ENCODE measurements at regions not wholly inside any gene's neighbourhood (a gene's known extent, or its start where the extent isn't known, plus 50 kb on each side); places are given as distances from the start of the nearest gene placed in this dataset.

- H3K27me3 Mint-ChIP-seq (ENCODE audit: unreplicated experiment): peaks cover 10% of the 10 kb centered on the region
- H3K4me3 Mint-ChIP-seq (ENCODE audit: unreplicated experiment): no peak overlapping the region
- H3K27ac Mint-ChIP-seq (ENCODE audit: unreplicated experiment): no peak overlapping the region
- H3K4me1 Mint-ChIP-seq (ENCODE audit: unreplicated experiment): no peaks in the 10 kb centered on the region
- H3K36me3 Mint-ChIP-seq (ENCODE audit: low read depth, unreplicated experiment): peaks cover 13% of the 10 kb centered on the region
- TF ChIP-seq, protein P1, sequence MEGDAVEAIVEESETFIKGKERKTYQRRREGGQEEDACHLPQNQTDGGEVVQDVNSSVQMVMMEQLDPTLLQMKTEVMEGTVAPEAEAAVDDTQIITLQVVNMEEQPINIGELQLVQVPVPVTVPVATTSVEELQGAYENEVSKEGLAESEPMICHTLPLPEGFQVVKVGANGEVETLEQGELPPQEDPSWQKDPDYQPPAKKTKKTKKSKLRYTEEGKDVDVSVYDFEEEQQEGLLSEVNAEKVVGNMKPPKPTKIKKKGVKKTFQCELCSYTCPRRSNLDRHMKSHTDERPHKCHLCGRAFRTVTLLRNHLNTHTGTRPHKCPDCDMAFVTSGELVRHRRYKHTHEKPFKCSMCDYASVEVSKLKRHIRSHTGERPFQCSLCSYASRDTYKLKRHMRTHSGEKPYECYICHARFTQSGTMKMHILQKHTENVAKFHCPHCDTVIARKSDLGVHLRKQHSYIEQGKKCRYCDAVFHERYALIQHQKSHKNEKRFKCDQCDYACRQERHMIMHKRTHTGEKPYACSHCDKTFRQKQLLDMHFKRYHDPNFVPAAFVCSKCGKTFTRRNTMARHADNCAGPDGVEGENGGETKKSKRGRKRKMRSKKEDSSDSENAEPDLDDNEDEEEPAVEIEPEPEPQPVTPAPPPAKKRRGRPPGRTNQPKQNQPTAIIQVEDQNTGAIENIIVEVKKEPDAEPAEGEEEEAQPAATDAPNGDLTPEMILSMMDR (IDR thresholded peaks at IDR 0.05; ENCODE audit: unreplicated experiment): no peak
- H3K9me3 Mint-ChIP-seq (ENCODE audit: unreplicated experiment): peaks cover 66% of the 10 kb centered on the region
- no peak for DNase-seq (ENCODE audit: low spot score)
Observed at GRCh38 chr7:67713451-67714056, 716.9 kb downstream of the TYW1 start.

- Mint-ChIP-seq H3K4me3 (ENCODE audit: unreplicated experiment) (no peak overlapping the region), H3K4me1 (ENCODE audit: unreplicated experiment) (no peaks in the 10 kb centered on the region), H3K9me3 (ENCODE audit: unreplicated experiment) (peaks cover 59% of the 10 kb centered on the region), H3K27me3 (ENCODE audit: unreplicated experiment) (peaks cover 5% of the 10 kb centered on the region), H3K27ac (ENCODE audit: unreplicated experiment) (no peak overlapping the region), H3K36me3 (ENCODE audit: low read depth, unreplicated experiment) (peaks cover 4% of the 10 kb centered on the region)
- TF ChIP-seq, protein P1 (IDR thresholded peaks at IDR 0.05; ENCODE audit: unreplicated experiment): no peak
- DNase-seq (ENCODE audit: low spot score): no peak
Observed at GRCh38 chr7:67716729-67717128, 720.1 kb downstream of the TYW1 start.

GRCh38 chr7:67723591-67723990 lies 727.0 kb downstream of the TYW1 start:
- no peak overlapping the region for H3K4me3 Mint-ChIP-seq (ENCODE audit: unreplicated experiment)
- H3K4me1 Mint-ChIP-seq (ENCODE audit: unreplicated experiment): no peaks in the 10 kb centered on the region
- peaks cover 43% of the 10 kb centered on the region for H3K9me3 Mint-ChIP-seq (ENCODE audit: unreplicated experiment)
- TF ChIP-seq, protein P1 (IDR thresholded peaks at IDR 0.05; ENCODE audit: unreplicated experiment): no peak
- no peaks in the 10 kb centered on the region for H3K36me3 Mint-ChIP-seq (ENCODE audit: low read depth, unreplicated experiment)
- no peak for DNase-seq (ENCODE audit: low spot score)
- no peaks in the 10 kb centered on the region for H3K27me3 Mint-ChIP-seq (ENCODE audit: unreplicated experiment)
- no peak overlapping the region for H3K27ac Mint-ChIP-seq (ENCODE audit: unreplicated experiment)

- TF ChIP-seq, protein P1 (IDR thresholded peaks at IDR 0.05; ENCODE audit: unreplicated experiment): no peak
- H3K9me3 Mint-ChIP-seq (ENCODE audit: unreplicated experiment): peaks cover 47% of the 10 kb centered on the region
- H3K27ac Mint-ChIP-seq (ENCODE audit: unreplicated experiment): no peak overlapping the region
- DNase-seq (ENCODE audit: low spot score): no peak
- no peaks in the 10 kb centered on the region for H3K36me3 Mint-ChIP-seq (ENCODE audit: low read depth, unreplicated experiment)
- H3K4me1 Mint-ChIP-seq (ENCODE audit: unreplicated experiment): no peaks in the 10 kb centered on the region
- H3K4me3 Mint-ChIP-seq (ENCODE audit: unreplicated experiment): no peak overlapping the region
- H3K27me3 Mint-ChIP-seq (ENCODE audit: unreplicated experiment): no peaks in the 10 kb centered on the region
Observed at GRCh38 chr7:67724435-67724834, 727.8 kb downstream of the TYW1 start.

DNA sequence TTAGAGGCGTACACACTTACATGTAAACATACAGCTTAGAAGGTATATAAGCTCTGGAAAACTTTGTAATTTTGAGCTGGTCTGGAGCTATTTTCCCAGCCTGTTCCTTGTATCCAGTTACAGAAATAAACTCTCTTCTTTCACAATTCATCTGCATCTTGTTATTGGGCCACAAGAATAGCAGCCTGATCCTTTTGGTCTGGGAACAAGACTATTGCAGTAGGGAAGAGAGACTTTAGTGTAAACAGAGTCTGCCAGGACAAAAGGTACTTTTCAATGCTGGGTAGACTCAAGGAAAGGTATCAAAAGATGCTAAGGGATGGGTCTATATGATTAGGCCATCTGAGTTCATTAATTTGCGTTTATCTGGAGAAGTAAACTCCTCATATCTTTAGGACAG lies 728.3 kb downstream of the TYW1 start:
- TF ChIP-seq, protein P1 (IDR thresholded peaks at IDR 0.05; ENCODE audit: unreplicated experiment): no peak
- Mint-ChIP-seq H3K36me3 (ENCODE audit: low read depth, unreplicated experiment) (no peaks in the 10 kb centered on the region), H3K27me3 (ENCODE audit: unreplicated experiment) (no peaks in the 10 kb centered on the region), H3K4me1 (ENCODE audit: unreplicated experiment) (no peaks in the 10 kb centered on the region), H3K9me3 (ENCODE audit: unreplicated experiment) (peaks cover 50% of the 10 kb centered on the region), H3K27ac (ENCODE audit: unreplicated experiment) (no peak overlapping the region), H3K4me3 (ENCODE audit: unreplicated experiment) (no peak overlapping the region)
- DNase-seq (ENCODE audit: low spot score): no peak
